ENCODE measurements at regions not wholly inside any gene's neighbourhood (a gene's known extent, or its start where the extent isn't known, plus 50 kb on each side); places are given as distances from the start of the nearest gene placed in this dataset.

DNA sequence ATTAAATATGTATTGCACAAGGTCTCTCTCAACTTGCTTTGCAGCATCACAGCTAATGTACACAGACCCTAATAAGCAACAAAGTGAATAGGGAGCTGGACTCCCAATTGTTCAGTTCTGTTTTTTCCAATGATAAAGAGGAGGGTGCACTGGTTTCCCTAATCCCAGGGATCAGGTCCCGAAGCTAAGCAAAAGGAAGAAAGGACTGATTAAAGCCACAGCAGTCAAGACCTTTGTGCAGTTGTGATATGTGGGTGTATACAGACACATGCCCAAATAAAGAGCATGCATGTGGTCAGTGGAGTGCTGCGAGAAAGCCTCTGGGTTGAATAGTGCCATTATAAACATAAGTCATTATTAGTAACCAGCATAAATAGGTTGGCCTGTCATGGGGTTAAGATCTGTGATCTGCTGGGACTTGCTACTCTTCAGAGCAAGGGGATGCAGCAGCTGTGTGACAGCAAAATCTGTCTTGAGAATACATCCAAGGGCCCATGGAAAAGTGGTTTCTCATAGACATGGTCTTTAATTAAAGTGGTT lies 1863.1 kb upstream of the WWC1 start (continued):
- no peak for TF ChIP-seq PAXIP1 (CRISPR knock-in tag; conservative IDR thresholded peaks at IDR 0.05)

DNA sequence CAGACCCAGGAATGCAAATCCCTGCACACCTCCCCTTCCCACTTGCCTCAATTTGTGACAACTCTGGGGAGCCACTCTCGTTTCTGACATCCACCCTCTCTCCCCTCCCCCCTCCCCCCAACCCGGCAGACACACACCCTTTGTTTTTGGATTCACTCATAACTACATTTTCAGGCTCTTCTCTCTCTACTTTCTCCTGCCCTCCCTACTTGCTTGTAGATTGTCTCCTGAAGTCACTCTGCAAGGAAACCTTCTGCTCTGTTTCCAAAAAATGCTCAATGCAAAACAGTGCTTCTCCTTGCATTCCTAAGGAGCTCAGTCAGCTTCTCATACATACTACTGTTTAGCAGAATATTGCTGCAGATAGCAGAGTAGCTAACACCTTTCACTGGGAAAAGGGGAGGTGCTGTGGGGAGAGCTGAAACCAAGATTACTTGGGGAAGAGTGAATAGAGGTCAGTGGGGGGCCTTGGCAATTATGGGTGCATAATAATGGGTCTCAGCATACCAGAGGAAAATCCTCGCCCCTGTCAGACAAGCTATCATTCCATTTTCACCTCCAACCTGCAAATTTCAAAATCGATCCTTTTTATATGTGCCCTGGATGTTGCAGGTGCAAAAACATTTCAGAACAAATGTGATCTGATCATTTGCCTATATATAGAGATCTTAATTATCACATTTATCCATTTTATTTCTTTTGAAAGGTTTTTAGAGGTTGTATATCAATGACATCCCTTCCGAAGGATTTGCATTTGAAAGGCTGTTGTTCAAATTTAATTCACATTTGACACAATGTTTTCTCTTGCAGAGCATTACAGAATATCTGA lies 1860.7 kb upstream of the WWC1 start:
- CTCF ChIA-PET (ENCODE audit: low intra/inter-chr PET ratio, low total read pairs), result no interaction called here
- Histone ChIP-seq H2AFZ (ENCODE audit: low read length) (no peak overlapping the region), H3K4me1 (ENCODE audit: insufficient read depth, low read length) (no peaks in the 10 kb centered on the region), H3K79me2 (ENCODE audit: insufficient read depth, low read length) (no peaks in the 10 kb centered on the region), H4K20me1 (ENCODE audit: insufficient read depth, low read length) (no peaks in the 10 kb centered on the region), H3K9me3 (ENCODE audit: low read length) (peaks cover 95% of the 10 kb centered on the region), H3K27ac (ENCODE audit: extremely low read length, insufficient read depth, low read length) (no peak overlapping the region), H3K4me3 (replicated peaks in 1 of 3; ENCODE audit: insufficient read depth in 1 of 3, low read depth in 2 of 3, low read length in 3 of 3) (no peak overlapping the region), H3K36me3 (replicated peaks in 1 of 2; ENCODE audit: control insufficient read depth in 1 of 2, insufficient read depth in 2 of 2, low read length in 2 of 2) (no peaks in the 10 kb centered on the region), H3K9ac (ENCODE audit: insufficient read depth, low read depth, low read length) (no peak overlapping the region), H3K4me2 (ENCODE audit: low read depth, low read length) (no peak overlapping the region), H3K27me3 (ENCODE audit: control insufficient read depth in 1 of 2, insufficient read depth in 2 of 2, low read length in 2 of 2) (no peaks in the 10 kb centered on the region)
- intact Hi-C loops (cut with micrococcal nuclease; ENCODE audit: unreplicated experiment) (no loop called here), in situ Hi-C loops (cut with HindIII; ENCODE audit: extremely low pct_ligation_motif_present, low pct_unique_long_range_greater_than_20kb) (no loop called here)
- BruUV-seq (replicated peaks), result no TSS peak
- DNase-seq (ENCODE audit: low spot score) (no peak), FAIRE-seq (no peak), ATAC-seq (no peak)
- TF ChIP-seq, protein P1, sequence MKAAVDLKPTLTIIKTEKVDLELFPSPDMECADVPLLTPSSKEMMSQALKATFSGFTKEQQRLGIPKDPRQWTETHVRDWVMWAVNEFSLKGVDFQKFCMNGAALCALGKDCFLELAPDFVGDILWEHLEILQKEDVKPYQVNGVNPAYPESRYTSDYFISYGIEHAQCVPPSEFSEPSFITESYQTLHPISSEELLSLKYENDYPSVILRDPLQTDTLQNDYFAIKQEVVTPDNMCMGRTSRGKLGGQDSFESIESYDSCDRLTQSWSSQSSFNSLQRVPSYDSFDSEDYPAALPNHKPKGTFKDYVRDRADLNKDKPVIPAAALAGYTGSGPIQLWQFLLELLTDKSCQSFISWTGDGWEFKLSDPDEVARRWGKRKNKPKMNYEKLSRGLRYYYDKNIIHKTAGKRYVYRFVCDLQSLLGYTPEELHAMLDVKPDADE (CRISPR knock-in tag; IDR thresholded peaks at IDR 0.05), result no peak
- TF ChIP-seq PPARG (CRISPR knock-in tag; conservative IDR thresholded peaks at IDR 0.05), result no peak
- WGBS (ENCODE audit: low lambda C conversion rate), result 2% methylated on average over 5 of the region's 5 CpGs
- POLR2A ChIA-PET, result no interaction called here
